Right ventricle myocardium inferior (tissue), 1 donor: ENCODE measurements at regions not wholly inside any gene's neighbourhood (a gene's known extent, or its start where the extent isn't known, plus 50 kb on each side); places are given as distances from the start of the nearest gene placed in this dataset.
"Not testable (repeated sequence)": the region's sequence is repeated elsewhere in the genome, so short reads cannot be mapped to it uniquely, and the experiment has no call there.

Source experiments
- ATAC-seq: fragments of 200-7000 bp; cut with Tn5 transposase; one replicate; pipeline ENCODE4 v1.9.1; 2020; ENCODE audit warnings: mild to moderate bottlenecking, moderate library complexity
- DNase-seq: peaks from one replicate; pipeline ENCODE4 v3.0.0; 2021; ENCODE audit errors: missing footprints
- intact Hi-C: fragments of 100-400 bp; cut with DNase I; formaldehyde crosslinking; loops from one replicate; pipeline ENCODE4 v1.11.0; 2022
- donor health status: DM: no; HTN: yes; CAD: no; lungs with severe emphysema.

GRCh38 chrX:124181515-124181914 lies 150.9 kb upstream of the TEX13D start:
- DNase-seq, intact Hi-C loops, ATAC-seq: not testable (repeated sequence)

GRCh38 chrX:124190440-124190839 lies 142.0 kb upstream of the TEX13D start:
- intact Hi-C loops = no loop called here
- no peak for DNase-seq
- no peak for ATAC-seq

GRCh38 chrX:124194199-124194598 lies 138.3 kb upstream of the TEX13D start:
- ATAC-seq (peak; percentile 93), DNase-seq (no peak)
- intact Hi-C loops = no loop called here

GRCh38 chrX:124194901-124195300 lies 137.6 kb upstream of the TEX13D start:
- peak; percentile 79 for ATAC-seq
- DNase-seq = peak; percentile 40
- intact Hi-C loops = no loop called here

GRCh38 chrX:124203311-124203710 lies 129.1 kb upstream of the TEX13D start:
- ATAC-seq = no peak
- intact Hi-C loops = no loop called here

GRCh38 chrX:124208660-124209059 lies 123.8 kb upstream of the TEX13D start:
- ATAC-seq (no peak), DNase-seq (no peak)
- intact Hi-C loops = no loop called here

More at GRCh38 chrX:124203311-124203710, 129.1 kb upstream of the TEX13D start:
- DNase-seq = no peak

GRCh38 chrX:124209792-124210576 lies 122.5 kb upstream of the TEX13D start:
- ATAC-seq (no peak), DNase-seq (no peak)
- intact Hi-C loops = loop anchor here (10.0 kb wide), 1 partner anchor 115 kb away; no protein-coding TSS in a partner anchor

- DNase-seq (no peak), ATAC-seq (no peak)
- intact Hi-C loops = loop anchor here (10.0 kb wide), 1 partner anchor 117 kb away; no protein-coding TSS in a partner anchor
Observed at GRCh38 chrX:124211312-124211942, 121.0 kb upstream of the TEX13D start.

- ATAC-seq (no peak), DNase-seq (no peak)
- intact Hi-C loops = loop anchor here (10.0 kb wide), 1 partner anchor 118 kb away; no protein-coding TSS in a partner anchor
Observed at GRCh38 chrX:124212622-124213021, 119.8 kb upstream of the TEX13D start.

GRCh38 chrX:124215786-124216185 lies 116.7 kb upstream of the TEX13D start:
- no peak for ATAC-seq
- DNase-seq = no peak
- intact Hi-C loops = loop anchor here (10.0 kb wide), 1 partner anchor 121 kb away; no protein-coding TSS in a partner anchor

GRCh38 chrX:124216396-124217115 lies 115.9 kb upstream of the TEX13D start:
- no peak for DNase-seq
- no peak for ATAC-seq
- intact Hi-C loops = loop anchor here (10.0 kb wide), 1 partner anchor 122 kb away; no protein-coding TSS in a partner anchor

- ATAC-seq (no peak), DNase-seq (peak; percentile 55)
- intact Hi-C loops = loop anchor here (10.0 kb wide), 1 partner anchor 123 kb away; no protein-coding TSS in a partner anchor
Observed at GRCh38 chrX:124217304-124218251, 114.9 kb upstream of the TEX13D start.

GRCh38 chrX:124223524-124223923 lies 108.9 kb upstream of the TEX13D start:
- ATAC-seq (no peak), DNase-seq (no peak)
- intact Hi-C loops = no loop called here

- DNase-seq (no peak), ATAC-seq (no peak)
- intact Hi-C loops = no loop called here
Observed at GRCh38 chrX:124224528-124224927, 107.9 kb upstream of the TEX13D start.

GRCh38 chrX:124226129-124226528 lies 106.3 kb upstream of the TEX13D start:
- ATAC-seq (peak; percentile 67), DNase-seq (no peak)
- intact Hi-C loops = no loop called here

- intact Hi-C loops = no loop called here
- ATAC-seq (no peak), DNase-seq (no peak)
Observed at GRCh38 chrX:124228849-124229248, 103.6 kb upstream of the TEX13D start.

- DNase-seq (no peak), ATAC-seq (no peak)
- intact Hi-C loops = no loop called here
Observed at GRCh38 chrX:124229374-124229773, 103.1 kb upstream of the TEX13D start.
